NB4 (cell line): ENCODE measurements at regions not wholly inside any gene's neighbourhood (a gene's known extent, or its start where the extent isn't known, plus 50 kb on each side); places are given as distances from the start of the nearest gene placed in this dataset.

Experiments used
- CTCF ChIP-seq: IDR thresholded peaks from one replicate; pipeline ENCODE4 v1.5.1; 2012; ENCODE audit warnings: low read depth, low read length
- MAX ChIP-seq: IDR thresholded peaks from 2 replicates; pipeline ENCODE4 v1.6.1; 2011; ENCODE audit warnings: low read depth, low read length
- POLR2A ChIP-seq: IDR thresholded peaks from 2 replicates; pipeline ENCODE4 v1.6.1; 2011; ENCODE audit warnings: mild to moderate bottlenecking; ENCODE audit not compliant: insufficient read length; ENCODE audit errors: extremely low read depth

- no peak for TF ChIP-seq CTCF
- TF ChIP-seq POLR2A: no peak
- TF ChIP-seq MAX: no peak
Measured at GRCh38 chr20:40493549-40493948, 195.5 kb downstream of the MAFB start.
